UCSD-AML1 (cell line): ENCODE measurements at regions not wholly inside any gene's neighbourhood (a gene's known extent, or its start where the extent isn't known, plus 50 kb on each side); places are given as distances from the start of the nearest gene placed in this dataset.

Experiments
- DNase-seq: peaks from one replicate; lab custom pipeline; 2025; ENCODE audit not compliant: unreplicated experiment; lab: John Stamatoyannopoulos, UW

- DNase-seq = no peak
These were observed 338.8 kb downstream of the CTTN start for GRCh38 chr11:70736937-70737640.

GRCh38 chr11:70737816-70738630, 339.7 kb downstream of the CTTN start:
- no peak for DNase-seq

GRCh38 chr11:70738661-70739060, 340.3 kb downstream of the CTTN start:
- DNase-seq = no peak

GRCh38 chr11:70739091-70739490, 340.8 kb downstream of the CTTN start:
- no peak for DNase-seq

GRCh38 chr11:70739811-70740487, 341.6 kb downstream of the CTTN start:
- DNase-seq = no peak

- DNase-seq = no peak
These were observed 342.1 kb downstream of the CTTN start for GRCh38 chr11:70740488-70740851.

- DNase-seq = no peak
These were observed 342.8 kb downstream of the CTTN start for GRCh38 chr11:70741085-70741484.

GRCh38 chr11:70742553-70743291, 344.4 kb downstream of the CTTN start:
- DNase-seq = no peak

- no peak for DNase-seq
These were observed 345.0 kb downstream of the CTTN start for GRCh38 chr11:70743329-70743728.

- no peak for DNase-seq
These were observed 345.6 kb downstream of the CTTN start for GRCh38 chr11:70743941-70744351.

- DNase-seq = no peak
These were observed 346.3 kb downstream of the CTTN start for GRCh38 chr11:70744396-70745185.

- no peak for DNase-seq
These were observed 347.1 kb downstream of the CTTN start for GRCh38 chr11:70745451-70745850.

GRCh38 chr11:70745941-70746340, 347.6 kb downstream of the CTTN start:
- no peak for DNase-seq

GRCh38 chr11:70746351-70746750, 348.0 kb downstream of the CTTN start:
- DNase-seq = no peak

- DNase-seq = no peak
These were observed 349.0 kb downstream of the CTTN start for GRCh38 chr11:70747285-70747684.

GRCh38 chr11:70747921-70748320, 349.6 kb downstream of the CTTN start:
- no peak for DNase-seq

GRCh38 chr11:70751142-70751734, 352.9 kb downstream of the CTTN start:
- no peak for DNase-seq

- peak; percentile 65 for DNase-seq
These were observed 357.3 kb downstream of the CTTN start for GRCh38 chr11:70755410-70756158.

GRCh38 chr11:70756341-70756740, 358.0 kb downstream of the CTTN start:
- no peak for DNase-seq
